OCI-LY1 (cell line): ENCODE measurements at regions not wholly inside any gene's neighbourhood (a gene's known extent, or its start where the extent isn't known, plus 50 kb on each side); places are given as distances from the start of the nearest gene placed in this dataset.

ENCODE experiments used
- H2AFZ ChIP-seq: fragments of 200-600 bp; sonication (generic), shearing (Covaris generic); 2 replicates; pipeline ENCODE4 v1.6.0; 2014; ENCODE audit warnings: antibody characterized with exemption, mild to moderate bottlenecking, low read length
- H3F3A ChIP-seq: fragments of 200-600 bp; sonication (generic), shearing (Covaris generic); 2 replicates; pipeline ENCODE4 v1.6.0; 2014; ENCODE audit warnings: mild to moderate bottlenecking, antibody characterized with exemption, low read length, moderate library complexity; ENCODE audit not compliant: insufficient read depth
- H3K27ac ChIP-seq: fragments of 200-600 bp; sonication (generic); 2 replicates; pipeline ENCODE4 v1.5.1; 2014; ENCODE audit warnings: low read length, mixed run types, mild to moderate bottlenecking, low read depth; ENCODE audit not compliant: poor library complexity, severe bottlenecking
- H3K27me3 ChIP-seq: fragments of 200-600 bp; sonication (generic); 2 replicates; pipeline ENCODE4 v1.6.0; 2014; ENCODE audit warnings: antibody characterized with exemption, mild to moderate bottlenecking, low read length, moderate library complexity; ENCODE audit not compliant: insufficient read depth
- H3K36me3 ChIP-seq: fragments of 200-600 bp; sonication (generic); 2 replicates; pipeline ENCODE4 v1.6.1; 2014; ENCODE audit warnings: mild to moderate bottlenecking, antibody characterized with exemption, low read length, moderate library complexity, mixed read lengths; ENCODE audit not compliant: insufficient read depth
- H3K4me1 ChIP-seq: fragments of 200-600 bp; sonication (generic); 2 replicates; pipeline ENCODE4 v1.5.1; 2014; ENCODE audit warnings: mild to moderate bottlenecking, low read length, moderate library complexity; ENCODE audit not compliant: insufficient read depth, severe bottlenecking
- H3K4me2 ChIP-seq: fragments of 200-600 bp; sonication (generic), shearing (Covaris generic); 2 replicates; pipeline ENCODE4 v1.6.1; 2014; ENCODE audit warnings: low read length
- H3K4me3 ChIP-seq: fragments of 200-600 bp; sonication (generic); 2 replicates; pipeline ENCODE4 v1.5.1; 2014; ENCODE audit warnings: low read length, low read depth, mild to moderate bottlenecking, mixed read lengths; ENCODE audit not compliant: poor library complexity, severe bottlenecking
- H3K79me2 ChIP-seq: fragments of 200-600 bp; shearing (Covaris generic); 2 replicates; pipeline ENCODE4 v1.6.1; 2016; ENCODE audit warnings: mixed run types, low read length, mixed read lengths; ENCODE audit not compliant: insufficient read depth
- H3K9ac ChIP-seq: fragments of 200-600 bp; sonication (generic), shearing (Covaris generic); 2 replicates; pipeline ENCODE4 v1.6.1; 2014; ENCODE audit warnings: mild to moderate bottlenecking, low read length, mixed read lengths
- H3K9me2 ChIP-seq: fragments of 200-600 bp; sonication (generic), shearing (Covaris generic); 2 replicates; pipeline ENCODE4 v1.6.1; 2014; ENCODE audit warnings: low read depth, mild to moderate bottlenecking, low read length, mixed read lengths
- H3K9me3 ChIP-seq: fragments of 200-600 bp; shearing (Covaris generic); 2 replicates; pipeline ENCODE4 v1.6.1; 2014; ENCODE audit warnings: low read length, mixed read lengths
- H4K20me1 ChIP-seq: fragments of 200-600 bp; sonication (generic), shearing (Covaris generic); 2 replicates; pipeline ENCODE4 v1.6.0; 2016; ENCODE audit warnings: mild to moderate bottlenecking, low read length; ENCODE audit not compliant: insufficient read depth
- CTCF ChIP-seq: fragments of 200-600 bp; sonication (generic), shearing (Covaris generic); IDR thresholded peaks from 2 replicates; pipeline ENCODE4 v1.5.1; 2017; ENCODE audit warnings: mild to moderate bottlenecking, antibody characterized with exemption, low read length, moderate library complexity, mixed read lengths
- EZH2 ChIP-seq: fragments of 200-600 bp; sonication (generic), shearing (Covaris generic); IDR thresholded peaks from 2 replicates; pipeline ENCODE4 v1.8.0; 2017; ENCODE audit warnings: borderline replicate concordance, mixed run types, mild to moderate bottlenecking, antibody characterized with exemption, low read length, moderate library complexity, mixed read lengths

DNA sequence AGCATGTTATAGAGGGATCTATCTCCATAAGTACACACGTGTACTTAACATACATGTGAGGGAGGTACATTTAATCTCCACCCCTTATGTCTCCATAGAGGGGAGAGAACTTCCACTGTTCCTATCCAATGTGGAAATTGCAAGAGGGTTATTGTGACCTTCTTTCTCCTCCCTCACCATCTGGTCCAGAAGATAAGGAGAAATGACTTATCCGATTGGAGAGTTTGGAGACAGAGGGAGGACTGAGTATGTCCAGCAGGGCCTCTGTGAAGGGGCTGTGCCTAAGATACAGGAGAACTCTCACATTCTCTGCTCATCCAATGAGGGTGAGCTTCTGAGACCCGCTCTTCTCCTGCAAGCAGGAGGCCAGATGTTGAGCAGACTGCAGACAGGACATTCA lies 113.1 kb downstream of the QDPR start:
- Histone ChIP-seq H3K9me3 (no peaks in the 10 kb centered on the region), H2AFZ (no peak overlapping the region), H3K4me3 (no peak overlapping the region), H3K36me3 (no peaks in the 10 kb centered on the region), H3K27ac (no peak overlapping the region), H3F3A (no peaks in the 10 kb centered on the region), H3K4me2 (no peak overlapping the region), H3K9ac (no peak overlapping the region), H4K20me1 (no peaks in the 10 kb centered on the region), H3K27me3 (no peaks in the 10 kb centered on the region), H3K9me2 (no peaks in the 10 kb centered on the region), H3K4me1 (no peaks in the 10 kb centered on the region), H3K79me2 (no peaks in the 10 kb centered on the region)
- no peak for TF ChIP-seq CTCF
- TF ChIP-seq EZH2: no peak

- Histone ChIP-seq H3K27ac (no peak overlapping the region), H4K20me1 (no peaks in the 10 kb centered on the region), H3K36me3 (no peaks in the 10 kb centered on the region), H3F3A (no peaks in the 10 kb centered on the region), H2AFZ (no peak overlapping the region), H3K79me2 (no peaks in the 10 kb centered on the region), H3K4me3 (no peak overlapping the region), H3K4me2 (no peak overlapping the region), H3K9ac (no peak overlapping the region), H3K27me3 (no peaks in the 10 kb centered on the region), H3K9me3 (no peaks in the 10 kb centered on the region), H3K4me1 (no peaks in the 10 kb centered on the region), H3K9me2 (no peaks in the 10 kb centered on the region)
- TF ChIP-seq CTCF (no peak), EZH2 (no peak)
These were observed 113.9 kb downstream of the QDPR start for GRCh38 chr4:17398035-17398434.

GRCh38 chr4:17397611-17398010 lies 114.3 kb downstream of the QDPR start:
- Histone ChIP-seq H3K4me3 (no peak overlapping the region), H3K27me3 (no peaks in the 10 kb centered on the region), H4K20me1 (no peaks in the 10 kb centered on the region), H3K27ac (no peak overlapping the region), H3K9me3 (no peaks in the 10 kb centered on the region), H2AFZ (no peak overlapping the region), H3F3A (no peaks in the 10 kb centered on the region), H3K4me1 (no peaks in the 10 kb centered on the region), H3K79me2 (no peaks in the 10 kb centered on the region), H3K36me3 (no peaks in the 10 kb centered on the region), H3K9ac (no peak overlapping the region), H3K4me2 (no peak overlapping the region), H3K9me2 (no peaks in the 10 kb centered on the region)
- no peak for TF ChIP-seq EZH2
- no peak for TF ChIP-seq CTCF
